ENCODE measurements at regions not wholly inside any gene's neighbourhood (a gene's known extent, or its start where the extent isn't known, plus 50 kb on each side); places are given as distances from the start of the nearest gene placed in this dataset.

DNA sequence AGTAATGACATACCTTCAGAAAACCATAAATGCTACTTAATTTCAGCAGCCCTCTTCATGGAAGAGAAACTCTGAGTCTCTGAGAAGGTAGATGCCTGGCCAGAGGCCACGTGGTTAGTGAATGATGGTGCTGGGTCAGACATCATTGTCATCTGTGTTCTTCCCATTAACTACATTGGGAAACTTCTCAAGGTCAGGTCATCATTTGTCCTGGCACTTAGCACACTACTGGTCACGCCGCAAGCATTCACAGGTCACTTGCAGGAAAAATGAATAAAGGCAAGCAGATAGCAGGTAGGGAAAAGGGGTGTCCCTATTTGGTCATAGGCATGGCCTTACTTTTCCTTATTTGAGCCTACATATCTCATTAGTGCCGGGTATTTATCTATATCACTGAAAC, 220.1 kb upstream of the PROX1 start:
- Histone ChIP-seq H3K4me3 (no peak overlapping the region), H3K4me1 (no peaks in the 10 kb centered on the region), H3K27me3 (peaks cover 0 to 9% (median 0%) of the 10 kb centered on the region in 7 donors), H3K9me3 (no peaks in the 10 kb centered on the region), H3K36me3 (no peaks in the 10 kb centered on the region), H3K27ac (no peak overlapping the region)
- ATAC-seq (no peak), DNase-seq (no peak)
- TF ChIP-seq, protein P1, sequence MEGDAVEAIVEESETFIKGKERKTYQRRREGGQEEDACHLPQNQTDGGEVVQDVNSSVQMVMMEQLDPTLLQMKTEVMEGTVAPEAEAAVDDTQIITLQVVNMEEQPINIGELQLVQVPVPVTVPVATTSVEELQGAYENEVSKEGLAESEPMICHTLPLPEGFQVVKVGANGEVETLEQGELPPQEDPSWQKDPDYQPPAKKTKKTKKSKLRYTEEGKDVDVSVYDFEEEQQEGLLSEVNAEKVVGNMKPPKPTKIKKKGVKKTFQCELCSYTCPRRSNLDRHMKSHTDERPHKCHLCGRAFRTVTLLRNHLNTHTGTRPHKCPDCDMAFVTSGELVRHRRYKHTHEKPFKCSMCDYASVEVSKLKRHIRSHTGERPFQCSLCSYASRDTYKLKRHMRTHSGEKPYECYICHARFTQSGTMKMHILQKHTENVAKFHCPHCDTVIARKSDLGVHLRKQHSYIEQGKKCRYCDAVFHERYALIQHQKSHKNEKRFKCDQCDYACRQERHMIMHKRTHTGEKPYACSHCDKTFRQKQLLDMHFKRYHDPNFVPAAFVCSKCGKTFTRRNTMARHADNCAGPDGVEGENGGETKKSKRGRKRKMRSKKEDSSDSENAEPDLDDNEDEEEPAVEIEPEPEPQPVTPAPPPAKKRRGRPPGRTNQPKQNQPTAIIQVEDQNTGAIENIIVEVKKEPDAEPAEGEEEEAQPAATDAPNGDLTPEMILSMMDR (IDR thresholded peaks at IDR 0.05): no peak
- WGBS, 2 donors: 84 to 90% methylated on average over 4 of the region's 4 CpGs
- intact Hi-C loops (cut with DNase I): no loop called here

DNA sequence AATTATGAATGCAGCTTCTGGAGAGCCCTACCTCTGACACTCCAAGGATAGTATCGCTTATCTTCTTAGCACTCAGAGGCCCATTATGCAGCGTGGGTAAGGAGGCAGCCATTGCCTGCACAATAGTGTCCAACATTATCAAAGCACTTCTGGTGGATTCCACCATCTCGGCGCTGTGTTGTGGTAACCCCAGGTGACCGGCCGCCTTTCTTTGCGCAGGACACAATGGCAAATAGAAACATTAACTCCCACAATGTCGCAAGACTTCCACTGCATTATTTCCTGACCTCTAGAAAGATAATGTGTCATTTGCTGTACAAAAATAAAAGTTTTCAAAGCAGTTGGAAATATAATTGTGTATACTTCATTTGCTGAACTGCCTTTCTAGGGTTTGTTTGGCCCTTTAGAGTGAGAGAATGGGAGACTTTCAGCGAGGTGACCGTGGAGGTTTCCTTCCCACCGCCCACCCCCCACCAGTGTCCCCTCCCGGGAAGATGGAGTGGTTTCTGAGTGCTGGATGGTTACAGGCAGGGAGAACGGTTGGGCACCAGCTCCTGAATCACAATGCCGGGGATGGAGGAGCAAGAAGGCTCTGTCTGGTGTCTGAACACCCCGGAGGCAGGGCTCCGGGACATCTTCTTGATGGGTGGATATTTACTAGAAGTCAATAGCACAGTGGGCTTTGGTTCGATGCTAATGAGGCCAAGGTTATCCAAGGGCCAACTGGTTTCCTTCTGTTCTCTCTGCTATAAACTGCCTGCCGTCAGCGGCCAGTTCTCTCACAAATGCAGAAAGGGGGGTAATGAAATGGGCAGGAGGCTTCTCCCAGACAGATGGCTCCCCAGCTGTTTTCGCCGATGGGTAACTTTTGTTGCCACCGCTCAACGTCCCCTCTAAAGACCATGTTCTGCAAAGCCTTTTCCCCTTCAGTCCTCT, 215.4 kb upstream of the PROX1 start:
- Histone ChIP-seq H3K9me3 (peaks cover 0 to 21% (median 3%) of the 10 kb centered on the region in 11 donors), H3K27me3 (peaks cover 0 to 1% (median 0%) of the 10 kb centered on the region in 7 donors), H3K4me3 (no peak overlapping the region), H3K27ac (no peak overlapping the region), H3K36me3 (no peaks in the 10 kb centered on the region), H3K4me1 (no peaks in the 10 kb centered on the region)
- intact Hi-C loops (cut with DNase I): no loop called here
- WGBS, 2 donors: 79% methylated on average over 23 of the region's 23 CpGs
- no peak for ATAC-seq
- no peak for DNase-seq
- TF ChIP-seq, protein P1 (IDR thresholded peaks at IDR 0.05): no peak

DNA sequence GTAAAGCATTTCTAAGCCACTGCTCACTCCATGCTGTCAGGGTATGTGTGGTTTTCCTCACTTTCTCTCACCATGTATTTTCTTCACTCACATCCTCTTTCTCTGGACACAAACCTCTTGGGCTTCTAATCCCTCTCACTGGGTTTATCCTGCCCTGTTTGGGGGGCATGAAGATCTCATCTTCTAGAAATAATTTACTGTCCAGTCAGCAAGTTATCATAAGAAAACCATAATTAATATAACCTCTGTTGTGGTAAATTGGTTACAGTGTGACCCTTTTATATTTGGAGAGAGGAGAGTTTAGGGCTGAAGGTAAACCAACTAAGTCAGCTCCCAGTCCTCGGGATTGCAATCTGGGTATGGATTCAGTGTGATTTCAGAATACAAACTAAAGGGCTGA, 213.8 kb upstream of the PROX1 start:
- Histone ChIP-seq H3K4me1 (no peaks in the 10 kb centered on the region), H3K9me3 (peaks cover 0 to 25% (median 3%) of the 10 kb centered on the region in 11 donors), H3K4me3 (no peak overlapping the region), H3K27ac (no peak overlapping the region), H3K27me3 (no peaks in the 10 kb centered on the region), H3K36me3 (no peaks in the 10 kb centered on the region)
- TF ChIP-seq, protein P1 (IDR thresholded peaks at IDR 0.05): no peak
- ATAC-seq (no peak), DNase-seq (no peak)
- intact Hi-C loops (cut with DNase I): no loop called here
- WGBS, 2 donors: 78 to 89% methylated on average over 1 of the region's 1 CpG

- Histone ChIP-seq H3K36me3 (no peaks in the 10 kb centered on the region), H3K4me1 (no peaks in the 10 kb centered on the region), H3K4me3 (no peak overlapping the region), H3K27me3 (peaks cover 0 to 5% (median 0%) of the 10 kb centered on the region in 7 donors), H3K27ac (no peak overlapping the region), H3K9me3 (peaks cover 0 to 25% (median 3%) of the 10 kb centered on the region in 11 donors)
- TF ChIP-seq, protein P1 (IDR thresholded peaks at IDR 0.05): no peak
- intact Hi-C loops (cut with DNase I): no loop called here
- DNase-seq (no peak), ATAC-seq (no peak)
- WGBS, 2 donors: 78 to 85% methylated on average over 5 of the region's 5 CpGs
Observed at GRCh38 chr1:213776969-213777368, 210.8 kb upstream of the PROX1 start.
